CD4-positive, alpha-beta T cell (primary cell): ENCODE measurements at regions not wholly inside any gene's neighbourhood (a gene's known extent, or its start where the extent isn't known, plus 50 kb on each side); places are given as distances from the start of the nearest gene placed in this dataset.

Source experiments
- ATAC-seq: fragments of 200-7000 bp; cut with Tn5 transposase; one replicate; pipeline ENCODE4 v1.10.0; 2022; ENCODE audit warnings: mild to moderate bottlenecking; ENCODE audit not compliant: poor library complexity
- CTCF ChIA-PET: fragments of 350-600 bp; sonication (Branson Sonifier 250); formaldehyde crosslinking; loops from one replicate; lab custom pipeline; 2021; ENCODE audit warnings: antibody characterized with exemption, inconsistent platforms; lab: Charles Lee
- POLR2A ChIA-PET: fragments of 350-600 bp; sonication (Branson Sonifier 250); formaldehyde crosslinking; loops from one replicate; lab custom pipeline; 2021; ENCODE audit warnings: antibody characterized with exemption, inconsistent platforms; lab: Charles Lee
- DNase-seq, 14 experiments: peaks; one replicate each; pipeline ENCODE4 v3.0.0-alpha.2; 2013 to 2020; ENCODE audit warnings: mixed read lengths in 2 of 14
- H3K27ac ChIP-seq, 2 donors: one replicate each; pipeline versions ENCODE4 v1.5.1 to v1.7.0; 2013; ENCODE audit warnings: low read length in 2 of 2, low read depth in 1 of 2, mild to moderate bottlenecking in 1 of 2
- H3K27me3 ChIP-seq, 2 experiments: 1 replicate in 1 of 2; 2 replicates in 1 of 2; pipeline versions ENCODE4 v1.6.1 to v1.7.0; 2013; ENCODE audit warnings: low read length in 2 of 2, control low read depth in 1 of 2, mild to moderate bottlenecking in 1 of 2, moderate library complexity in 1 of 2; ENCODE audit not compliant: insufficient read depth in 2 of 2, control insufficient read depth in 1 of 2
- H3K36me3 ChIP-seq: one replicate; pipeline ENCODE4 v1.6.1; 2013; ENCODE audit warnings: low read length, control low read depth; ENCODE audit not compliant: insufficient read depth
- H3K4me1 ChIP-seq: one replicate; pipeline ENCODE4 v1.6.1; 2013; ENCODE audit warnings: low read length, control low read depth; ENCODE audit not compliant: insufficient read depth
- H3K4me3 ChIP-seq: one replicate; pipeline ENCODE4 v1.5.1; 2013; ENCODE audit warnings: mild to moderate bottlenecking, low read length, moderate library complexity
- H3K9me3 ChIP-seq, 2 experiments: 1 replicate in 1 of 2; 2 replicates in 1 of 2; pipeline versions ENCODE4 v1.6.1 to v1.7.0; 2013; ENCODE audit warnings: low read length in 2 of 2, mild to moderate bottlenecking in 2 of 2, control low read depth in 1 of 2, moderate library complexity in 1 of 2; ENCODE audit not compliant: control insufficient read depth in 1 of 2, insufficient read depth in 1 of 2
- H3K27ac Mint-ChIP-seq: one replicate; pipeline ENCODE4 v1.8.0; 2020; ENCODE audit warnings: mixed read lengths
- H3K27me3 Mint-ChIP-seq: one replicate; pipeline ENCODE4 v1.8.0; 2021; ENCODE audit warnings: mixed read lengths
- H3K36me3 Mint-ChIP-seq: one replicate; pipeline ENCODE4 v1.8.0; 2021; ENCODE audit warnings: low read depth, mixed read lengths
- H3K4me1 Mint-ChIP-seq: one replicate; pipeline ENCODE4 v1.8.0; 2021; ENCODE audit warnings: low read depth, mixed read lengths
- H3K4me3 Mint-ChIP-seq: one replicate; pipeline ENCODE4 v1.8.0; 2020; ENCODE audit warnings: mild to moderate bottlenecking, mixed read lengths
- H3K9me3 Mint-ChIP-seq: one replicate; pipeline ENCODE4 v1.8.0; 2020; ENCODE audit warnings: mixed read lengths
- CTCF ChIP-seq: fragments of 200-600 bp; IDR thresholded peaks from one replicate; pipeline ENCODE4 v1.8.0; 2022; ENCODE audit warnings: antibody characterized with exemption, mild to moderate bottlenecking
- intact Hi-C, 2 experiments: fragments of 100-400 bp; cut with DNase I in 1 of 2; cut with micrococcal nuclease in 1 of 2; formaldehyde crosslinking; loops; one replicate each; pipeline versions ENCODE4 v1.15.1 to v1.9.0; 2023 to 2025; cut with DNase I, micrococcal nuclease

GRCh38 chr13:82698941-82699340 is 1183.3 kb downstream of the SLITRK1 start:
- H3K9me3 Mint-ChIP-seq = no peaks in the 10 kb centered on the region
- no peaks in the 10 kb centered on the region for H3K4me1 ChIP-seq
- H3K9me3 ChIP-seq = no peaks in the 10 kb centered on the region
- ChIA-PET POLR2A (no interaction called here), CTCF (no interaction called here)
- H3K36me3 ChIP-seq = no peaks in the 10 kb centered on the region
- no peak for DNase-seq
- H3K27ac Mint-ChIP-seq = no peak overlapping the region
- no peaks in the 10 kb centered on the region for H3K27me3 Mint-ChIP-seq
- no peaks in the 10 kb centered on the region for H3K4me1 Mint-ChIP-seq
- H3K27me3 ChIP-seq = no peaks in the 10 kb centered on the region
- H3K4me3 Mint-ChIP-seq = no peak overlapping the region
- no peaks in the 10 kb centered on the region for H3K36me3 Mint-ChIP-seq
- H3K27ac ChIP-seq = no peak overlapping the region
- intact Hi-C loops = no loop called here
- no peak for TF ChIP-seq CTCF
- H3K4me3 ChIP-seq = no peak overlapping the region
- ATAC-seq = no peak

GRCh38 chr13:82698383-82698782 is 1183.9 kb downstream of the SLITRK1 start:
- Mint-ChIP-seq H3K9me3 (no peaks in the 10 kb centered on the region), H3K4me1 (no peaks in the 10 kb centered on the region), H3K36me3 (no peaks in the 10 kb centered on the region), H3K4me3 (no peak overlapping the region), H3K27ac (no peak overlapping the region), H3K27me3 (no peaks in the 10 kb centered on the region)
- H3K27me3 ChIP-seq = no peaks in the 10 kb centered on the region
- H3K4me3 ChIP-seq = no peak overlapping the region
- H3K4me1 ChIP-seq = no peaks in the 10 kb centered on the region
- intact Hi-C loops = no loop called here
- no peak for ATAC-seq
- ChIA-PET CTCF (no interaction called here), POLR2A (no interaction called here)
- DNase-seq = no peak
- no peaks in the 10 kb centered on the region for H3K9me3 ChIP-seq
- no peaks in the 10 kb centered on the region for H3K36me3 ChIP-seq
- no peak for TF ChIP-seq CTCF
- no peak overlapping the region for H3K27ac ChIP-seq

GRCh38 chr13:82693607-82694006 is 1188.7 kb downstream of the SLITRK1 start:
- H3K27ac Mint-ChIP-seq = no peak overlapping the region
- no peak overlapping the region for H3K4me3 ChIP-seq
- ChIA-PET POLR2A (no interaction called here), CTCF (no interaction called here)
- H3K36me3 Mint-ChIP-seq = no peaks in the 10 kb centered on the region
- no peaks in the 10 kb centered on the region for H3K9me3 ChIP-seq
- no peaks in the 10 kb centered on the region for H3K4me1 ChIP-seq
- intact Hi-C loops = no loop called here
- H3K9me3 Mint-ChIP-seq = no peaks in the 10 kb centered on the region
- no peak overlapping the region for H3K27ac ChIP-seq
- no peak for ATAC-seq
- H3K4me3 Mint-ChIP-seq = no peak overlapping the region
- no peaks in the 10 kb centered on the region for H3K27me3 ChIP-seq
- no peak for TF ChIP-seq CTCF
- H3K36me3 ChIP-seq = no peaks in the 10 kb centered on the region
- DNase-seq = no peak
- peaks cover 9% of the 10 kb centered on the region for H3K4me1 Mint-ChIP-seq
- H3K27me3 Mint-ChIP-seq = no peaks in the 10 kb centered on the region
